Lung (tissue), 11 donors: ENCODE measurements at regions not wholly inside any gene's neighbourhood (a gene's known extent, or its start where the extent isn't known, plus 50 kb on each side); places are given as distances from the start of the nearest gene placed in this dataset.

ENCODE experiments used
- ATAC-seq: fragments of 200-7000 bp; cut with Tn5 transposase; one replicate; pipeline ENCODE4 v1.9.1; 2020; ENCODE audit warnings: moderate number of reproducible peaks; ENCODE audit not compliant: insufficient read depth, low FRiP score
- DNase-seq, 3 donors: peaks; one replicate each; pipeline ENCODE4 v3.0.0-alpha.2; 2013 to 2017
- H3K27ac ChIP-seq, 2 donors: one replicate each; pipeline ENCODE4 v1.5.1; 2013; ENCODE audit warnings: mild to moderate bottlenecking in 2 of 2, moderate library complexity in 2 of 2, control low read depth in 1 of 2, inconsistent platforms in 1 of 2, low read depth in 1 of 2, low read length in 1 of 2
- H3K27me3 ChIP-seq, 3 donors: one replicate each; pipeline ENCODE4 v1.5.1; 2013; ENCODE audit warnings: low read length in 2 of 3; ENCODE audit not compliant: control insufficient read depth in 3 of 3, insufficient read depth in 3 of 3
- H3K36me3 ChIP-seq, 4 donors: one replicate each; pipeline ENCODE4 v1.5.1; 2013; ENCODE audit warnings: low read length in 4 of 4, mild to moderate bottlenecking in 1 of 4, moderate library complexity in 1 of 4; ENCODE audit not compliant: control insufficient read depth in 4 of 4, insufficient read depth in 4 of 4
- H3K4me1 ChIP-seq, 5 donors: one replicate each; pipeline ENCODE4 v1.5.1; 2013; ENCODE audit warnings: low read length in 5 of 5, mild to moderate bottlenecking in 2 of 5, moderate library complexity in 1 of 5; ENCODE audit not compliant: control insufficient read depth in 5 of 5, insufficient read depth in 5 of 5
- H3K4me3 ChIP-seq: one replicate; pipeline ENCODE4 v1.5.1; 2013; ENCODE audit warnings: mild to moderate bottlenecking, control low read depth, moderate library complexity
- H3K9ac ChIP-seq, 2 donors: one replicate each; pipeline ENCODE4 v1.5.1; 2013; ENCODE audit warnings: low read length in 2 of 2, control low read depth in 1 of 2; ENCODE audit not compliant: insufficient read depth in 1 of 2
- H3K9me3 ChIP-seq, 4 donors: one replicate each; pipeline ENCODE4 v1.5.1; 2013; ENCODE audit warnings: low read length in 3 of 4, mild to moderate bottlenecking in 1 of 4, moderate library complexity in 1 of 4; ENCODE audit not compliant: control insufficient read depth in 4 of 4, insufficient read depth in 3 of 4
- CTCF ChIP-seq: IDR thresholded peaks from 2 replicates; pipeline ENCODE4 v1.5.1; 2012; ENCODE audit warnings: mild to moderate bottlenecking; ENCODE audit errors: control extremely low read depth, extremely low read depth
- WGBS, 2 donors: extraction: QIAGEN DNeasy Blood & Tissue Kit; methylation state at CpG; one replicate each; pipeline ENCODE4 v1.1.7; 2013; 5-methylcytosine and 5-hydroxymethylcytosine counted together
- donor health status: control.
- donor health status: control.
- donor health status: Bipolar disorder and iron deficiency.
- donor health status: healthy.
- donor health status: DM: yes; HTN: yes; CAD: no.

GRCh38 chr13:109276261-109276660 lies 510.1 kb downstream of the IRS2 start:
- Histone ChIP-seq H3K36me3 (no peaks in the 10 kb centered on the region), H3K9me3 (no peaks in the 10 kb centered on the region), H3K4me3 (no peak overlapping the region), H3K27me3 (no peaks in the 10 kb centered on the region), H3K27ac (no peak overlapping the region), H3K9ac (no peak overlapping the region), H3K4me1 (peaks cover 0 to 10% (median 5%) of the 10 kb centered on the region in 5 donors)
- no peak for ATAC-seq
- no peak for DNase-seq
- no peak for TF ChIP-seq CTCF
- 83 to 92% methylated on average over 4 of the region's 4 CpGs for WGBS, 2 donors

- Histone ChIP-seq H3K9me3 (no peaks in the 10 kb centered on the region), H3K9ac (no peak overlapping the region), H3K27ac (peak overlapping the region in 1 of 2 donors; percentile 42), H3K27me3 (no peaks in the 10 kb centered on the region), H3K4me3 (no peak overlapping the region), H3K4me1 (peaks cover 0 to 10% (median 5%) of the 10 kb centered on the region in 5 donors), H3K36me3 (no peaks in the 10 kb centered on the region)
- DNase-seq (peak; percentile 8 to 50 (median 32)), ATAC-seq (no peak)
- TF ChIP-seq CTCF = no peak
- 65 to 66% methylated on average over 5 of the region's 5 CpGs for WGBS, 2 donors
These were observed 510.5 kb downstream of the IRS2 start for GRCh38 chr13:109275852-109276251.

- 83 to 87% methylated on average over 11 of the region's 11 CpGs for WGBS, 2 donors
- H3K27ac ChIP-seq = peak overlapping the region; percentile 37 to 42
- TF ChIP-seq CTCF = no peak
- peaks cover 0 to 10% (median 5%) of the 10 kb centered on the region in 5 donors for H3K4me1 ChIP-seq
- no peak for ATAC-seq
- no peaks in the 10 kb centered on the region for H3K27me3 ChIP-seq
- H3K9me3 ChIP-seq = no peaks in the 10 kb centered on the region
- no peak overlapping the region for H3K9ac ChIP-seq
- H3K36me3 ChIP-seq = no peaks in the 10 kb centered on the region
- DNase-seq = no peak
- H3K4me3 ChIP-seq = no peak overlapping the region
These were observed 511.1 kb downstream of the IRS2 start for GRCh38 chr13:109275139-109275745.
